ENCODE measurements at regions not wholly inside any gene's neighbourhood (a gene's known extent, or its start where the extent isn't known, plus 50 kb on each side); places are given as distances from the start of the nearest gene placed in this dataset.

DNA sequence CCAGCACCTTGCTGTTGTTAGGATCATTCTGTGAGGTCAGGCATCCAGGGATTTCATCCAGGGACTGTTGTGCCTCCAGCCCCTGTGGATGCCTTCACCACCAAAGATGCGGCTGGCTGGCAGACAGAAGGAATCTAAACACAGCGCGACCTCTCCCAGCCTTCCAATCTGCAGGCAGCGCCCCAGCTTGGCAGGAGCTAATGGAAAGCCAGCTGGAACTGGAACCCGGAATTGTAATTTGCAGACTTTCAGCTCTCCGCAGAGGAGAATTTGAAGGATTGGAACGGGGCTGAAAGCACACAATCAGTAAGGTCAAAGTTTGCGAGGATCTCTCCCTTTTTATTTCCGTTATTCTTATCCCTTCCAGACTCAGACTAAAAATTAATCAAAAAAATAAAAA lies 127.8 kb downstream of the TRIB2 start:
- no peaks in the 10 kb centered on the region for H3K36me3 ChIP-seq (ENCODE audit: control insufficient read depth, insufficient read depth, low read length)
- H3K27me3 ChIP-seq (ENCODE audit: control insufficient read depth, insufficient read depth, low read length), result no peaks in the 10 kb centered on the region
- no peak overlapping the region for H3K27ac ChIP-seq (ENCODE audit: low read depth, low read length)
- peak in 2 of 6 donors; percentile 62 to 72 for DNase-seq (ENCODE audit: low read depth in 4 of 6, low spot score in 6 of 6)
- H3K4me3 ChIP-seq (ENCODE audit: low read depth, low read length), result no peak overlapping the region
- H3K4me1 ChIP-seq (ENCODE audit: control insufficient read depth, insufficient read depth, low read length), result peaks cover 6% of the 10 kb centered on the region
- 0% methylated on average over 6 of the region's 9 CpGs for WGBS (ENCODE audit: insufficient coverage)
- no peaks in the 10 kb centered on the region for H3K9me3 ChIP-seq (ENCODE audit: control insufficient read depth, insufficient read depth, low read length)

DNA sequence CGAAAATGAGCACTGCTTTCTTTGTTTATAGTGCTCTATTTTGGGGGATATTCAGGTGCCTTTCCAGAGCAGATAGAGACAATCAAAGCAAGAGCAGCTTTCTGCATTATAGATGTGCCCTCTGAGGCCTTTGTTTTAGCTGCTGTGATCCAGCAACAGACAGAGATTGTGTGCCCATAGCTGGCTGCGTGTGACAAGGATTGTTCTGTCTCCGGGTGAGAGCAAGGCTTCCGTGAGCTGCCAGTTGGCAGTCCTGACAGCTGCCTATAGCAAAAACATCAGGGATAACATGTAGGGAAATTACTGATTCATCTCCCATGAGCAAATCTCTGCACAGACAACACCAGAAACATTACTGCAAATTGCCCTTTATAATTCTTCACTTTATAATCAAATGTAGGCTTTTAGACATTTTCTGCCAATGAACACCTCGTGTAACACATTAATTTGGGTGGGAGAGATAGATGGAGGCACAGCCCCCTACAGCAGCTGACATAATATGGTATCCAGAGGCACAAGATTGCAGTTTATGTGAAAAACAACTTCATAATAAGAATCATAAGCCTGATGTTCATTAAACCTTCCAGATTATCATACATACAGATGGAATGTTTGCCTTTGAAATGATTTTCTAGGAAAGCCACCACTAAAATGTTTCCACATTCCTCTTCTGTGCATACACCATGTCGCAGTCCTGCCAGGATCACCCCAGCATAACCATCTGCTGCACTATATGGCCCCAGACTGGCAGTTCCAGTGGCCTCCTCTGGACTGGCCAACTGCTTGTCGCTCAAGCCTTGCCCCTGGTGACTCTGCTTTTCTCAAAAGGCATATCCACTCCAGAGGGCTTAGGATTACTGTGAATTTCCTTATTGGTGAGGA lies 131.2 kb downstream of the TRIB2 start:
- Histone ChIP-seq H3K27me3 (ENCODE audit: control insufficient read depth, insufficient read depth, low read length) (no peaks in the 10 kb centered on the region), H3K36me3 (ENCODE audit: control insufficient read depth, insufficient read depth, low read length) (no peaks in the 10 kb centered on the region), H3K4me1 (ENCODE audit: control insufficient read depth, insufficient read depth, low read length) (peaks cover 6% of the 10 kb centered on the region), H3K9me3 (ENCODE audit: control insufficient read depth, insufficient read depth, low read length) (no peaks in the 10 kb centered on the region), H3K4me3 (ENCODE audit: low read depth, low read length) (no peak overlapping the region), H3K27ac (ENCODE audit: low read depth, low read length) (no peak overlapping the region)
- peak in 2 of 6 donors; percentile 54 to 93 for DNase-seq (ENCODE audit: low read depth in 4 of 6, low spot score in 6 of 6)
- 32% methylated on average over 2 of the region's 7 CpGs for WGBS (ENCODE audit: insufficient coverage)

DNA sequence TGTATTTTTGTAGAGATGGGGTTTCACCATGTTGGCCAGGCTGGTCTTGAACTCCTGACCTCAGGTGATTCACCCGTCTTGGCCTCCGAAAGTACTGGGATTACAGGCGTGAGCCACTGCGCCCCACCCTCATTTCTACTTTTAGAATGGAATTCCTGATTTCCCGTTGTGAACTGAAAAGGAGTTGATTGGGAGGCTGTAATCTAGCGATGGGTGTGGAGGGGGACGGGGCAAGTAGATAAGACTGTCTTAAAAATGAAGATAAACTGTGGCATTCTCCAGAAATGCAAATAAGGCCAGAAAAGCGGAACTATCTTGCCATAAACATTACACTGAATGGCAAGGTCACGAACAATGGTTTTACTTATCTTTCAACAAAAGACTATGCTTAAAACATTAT lies 135.4 kb downstream of the TRIB2 start:
- H3K9me3 ChIP-seq (ENCODE audit: control insufficient read depth, insufficient read depth, low read length), result no peaks in the 10 kb centered on the region
- H3K4me1 ChIP-seq (ENCODE audit: control insufficient read depth, insufficient read depth, low read length), result no peaks in the 10 kb centered on the region
- no peak overlapping the region for H3K4me3 ChIP-seq (ENCODE audit: low read depth, low read length)
- no peak overlapping the region for H3K27ac ChIP-seq (ENCODE audit: low read depth, low read length)
- no peaks in the 10 kb centered on the region for H3K27me3 ChIP-seq (ENCODE audit: control insufficient read depth, insufficient read depth, low read length)
- 100% methylated on average over 3 of the region's 9 CpGs for WGBS (ENCODE audit: insufficient coverage)
- peaks cover 4% of the 10 kb centered on the region for H3K36me3 ChIP-seq (ENCODE audit: control insufficient read depth, insufficient read depth, low read length)
- DNase-seq (ENCODE audit: low read depth in 4 of 6, low spot score in 6 of 6), result no peak

DNA sequence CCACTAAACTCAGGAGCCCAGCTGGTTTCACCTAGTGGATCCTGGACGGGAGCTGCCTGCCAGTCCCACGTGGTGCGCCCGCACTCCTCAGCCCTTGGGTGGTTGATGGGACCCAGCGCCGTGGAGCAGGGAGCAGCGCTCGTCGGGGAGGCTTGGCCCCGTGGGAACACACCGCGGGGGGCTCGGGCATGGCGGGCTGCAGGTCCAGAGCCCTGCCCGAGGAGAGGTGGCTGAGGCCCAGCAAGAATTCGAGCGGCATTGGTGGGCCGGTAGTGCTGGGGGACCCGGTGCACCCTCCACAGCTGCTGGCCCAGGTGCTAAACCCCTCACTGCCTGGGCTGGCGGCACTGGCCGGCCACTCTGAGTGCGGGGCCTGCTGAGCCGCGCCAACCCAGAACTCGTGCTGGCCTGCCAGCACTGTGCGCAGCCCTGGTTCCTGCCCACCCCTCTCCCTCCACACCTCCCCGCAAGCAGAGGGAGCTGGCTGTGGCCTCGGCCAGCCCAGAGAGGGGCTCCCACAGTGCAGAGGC lies 137.3 kb downstream of the TRIB2 start:
- WGBS (ENCODE audit: insufficient coverage), result 85% methylated on average over 28 of the region's 28 CpGs
- Histone ChIP-seq H3K4me3 (ENCODE audit: low read depth, low read length) (no peak overlapping the region), H3K9me3 (ENCODE audit: control insufficient read depth, insufficient read depth, low read length) (no peaks in the 10 kb centered on the region), H3K27ac (ENCODE audit: low read depth, low read length) (no peak overlapping the region), H3K4me1 (ENCODE audit: control insufficient read depth, insufficient read depth, low read length) (no peaks in the 10 kb centered on the region), H3K27me3 (ENCODE audit: control insufficient read depth, insufficient read depth, low read length) (no peaks in the 10 kb centered on the region), H3K36me3 (ENCODE audit: control insufficient read depth, insufficient read depth, low read length) (peaks cover 4% of the 10 kb centered on the region)
- no peak for DNase-seq (ENCODE audit: low read depth in 4 of 6, low spot score in 6 of 6)

DNA sequence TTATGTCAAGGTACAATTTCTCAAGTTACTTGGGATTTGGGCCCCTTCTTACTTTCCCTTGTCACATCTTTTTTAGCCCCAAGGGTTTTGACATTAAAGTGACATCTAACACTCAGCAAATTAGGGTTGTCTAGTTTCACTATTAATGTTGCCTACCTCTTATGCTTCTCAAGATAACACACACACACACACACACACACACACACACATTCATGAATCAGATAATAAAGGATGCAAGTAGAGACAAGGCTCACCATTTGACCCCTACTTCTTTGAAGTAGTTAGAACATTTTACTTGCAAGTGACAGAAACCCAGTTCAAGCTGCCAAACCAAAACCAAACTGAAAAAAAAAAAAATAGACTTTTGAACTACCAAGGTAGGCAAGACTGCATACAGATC lies 138.8 kb downstream of the TRIB2 start:
- Histone ChIP-seq H3K27ac (ENCODE audit: low read depth, low read length) (no peak overlapping the region), H3K4me1 (ENCODE audit: control insufficient read depth, insufficient read depth, low read length) (no peaks in the 10 kb centered on the region), H3K9me3 (ENCODE audit: control insufficient read depth, insufficient read depth, low read length) (no peaks in the 10 kb centered on the region), H3K4me3 (ENCODE audit: low read depth, low read length) (no peak overlapping the region), H3K36me3 (ENCODE audit: control insufficient read depth, insufficient read depth, low read length) (peaks cover 4% of the 10 kb centered on the region), H3K27me3 (ENCODE audit: control insufficient read depth, insufficient read depth, low read length) (no peaks in the 10 kb centered on the region)
- no peak for DNase-seq (ENCODE audit: low read depth in 4 of 6, low spot score in 6 of 6)

DNA sequence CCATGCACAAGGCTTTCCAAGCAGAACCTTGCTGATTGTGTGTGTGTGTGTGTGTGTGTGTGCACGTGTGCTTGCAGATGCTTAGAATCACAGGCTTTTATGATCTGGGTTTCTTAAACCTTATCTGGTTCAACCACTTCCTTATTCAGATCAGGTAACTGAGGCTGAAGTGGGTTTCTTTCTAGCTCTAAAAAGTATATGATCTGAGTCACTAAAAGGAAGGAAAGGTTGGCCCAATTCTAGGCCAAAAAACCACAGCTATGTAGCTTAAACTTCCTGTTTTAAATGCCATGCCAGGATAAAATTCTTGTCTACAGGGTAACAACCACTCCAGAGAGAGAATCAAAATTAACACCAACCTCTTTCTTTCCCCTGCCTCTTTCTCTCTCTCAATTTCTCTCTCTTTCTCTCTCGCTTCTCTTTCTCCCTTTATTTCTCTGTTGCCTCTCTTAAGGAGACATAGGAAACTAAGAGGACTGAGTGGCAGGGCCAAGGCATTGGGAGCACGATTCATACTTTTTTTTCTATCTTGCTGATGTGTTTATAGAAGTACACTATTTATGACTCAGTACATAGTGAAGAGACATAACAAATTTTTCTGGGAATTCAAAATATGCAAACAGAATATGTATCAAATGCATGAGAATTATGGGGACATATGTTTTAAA lies 140.3 kb downstream of the TRIB2 start:
- no CpG with 5 or more reads among the region's 3 CpGs for WGBS (ENCODE audit: insufficient coverage)
- H3K4me3 ChIP-seq (ENCODE audit: low read depth, low read length), result no peak overlapping the region
- no peak overlapping the region for H3K27ac ChIP-seq (ENCODE audit: low read depth, low read length)

DNA sequence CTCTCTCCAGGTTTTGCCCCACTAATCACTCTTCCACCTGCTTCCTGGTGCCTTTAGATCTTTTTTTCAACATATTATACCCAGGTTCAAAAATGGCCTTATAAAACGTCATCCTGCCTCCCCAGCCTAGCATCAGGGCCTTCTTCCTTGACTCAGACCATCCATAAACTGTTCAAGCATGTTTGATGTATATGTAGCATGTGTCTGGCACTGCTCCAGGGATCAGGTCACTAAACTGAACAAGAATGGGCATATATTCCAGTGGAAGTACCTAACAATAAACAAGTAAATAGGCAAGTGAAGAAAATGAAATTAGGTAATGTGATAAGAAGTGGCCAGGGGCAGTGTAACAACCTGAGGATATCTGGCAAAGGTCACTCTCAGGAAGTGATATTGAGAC lies 141.2 kb downstream of the TRIB2 start:
- no peaks in the 10 kb centered on the region for H3K27me3 ChIP-seq (ENCODE audit: control insufficient read depth, insufficient read depth, low read length)
- no peaks in the 10 kb centered on the region for H3K4me1 ChIP-seq (ENCODE audit: control insufficient read depth, insufficient read depth, low read length)
- DNase-seq (ENCODE audit: low read depth in 4 of 6, low spot score in 6 of 6), result no peak
- H3K9me3 ChIP-seq (ENCODE audit: control insufficient read depth, insufficient read depth, low read length), result no peaks in the 10 kb centered on the region
- peaks cover 4% of the 10 kb centered on the region for H3K36me3 ChIP-seq (ENCODE audit: control insufficient read depth, insufficient read depth, low read length)
- no peak overlapping the region for H3K27ac ChIP-seq (ENCODE audit: low read depth, low read length)
- no peak overlapping the region for H3K4me3 ChIP-seq (ENCODE audit: low read depth, low read length)
- no CpG with 5 or more reads among the region's 1 CpG for whole genome bisulfite sequencing (ENCODE audit: insufficient coverage)

More for the DNA sequence above, 140.3 kb downstream of the TRIB2 start:
- H3K9me3 ChIP-seq (ENCODE audit: control insufficient read depth, insufficient read depth, low read length), result no peaks in the 10 kb centered on the region
- peaks cover 4% of the 10 kb centered on the region for H3K36me3 ChIP-seq (ENCODE audit: control insufficient read depth, insufficient read depth, low read length)
- H3K4me1 ChIP-seq (ENCODE audit: control insufficient read depth, insufficient read depth, low read length), result no peaks in the 10 kb centered on the region
- H3K27me3 ChIP-seq (ENCODE audit: control insufficient read depth, insufficient read depth, low read length), result no peaks in the 10 kb centered on the region
- DNase-seq (ENCODE audit: low read depth in 4 of 6, low spot score in 6 of 6), result no peak

DNA sequence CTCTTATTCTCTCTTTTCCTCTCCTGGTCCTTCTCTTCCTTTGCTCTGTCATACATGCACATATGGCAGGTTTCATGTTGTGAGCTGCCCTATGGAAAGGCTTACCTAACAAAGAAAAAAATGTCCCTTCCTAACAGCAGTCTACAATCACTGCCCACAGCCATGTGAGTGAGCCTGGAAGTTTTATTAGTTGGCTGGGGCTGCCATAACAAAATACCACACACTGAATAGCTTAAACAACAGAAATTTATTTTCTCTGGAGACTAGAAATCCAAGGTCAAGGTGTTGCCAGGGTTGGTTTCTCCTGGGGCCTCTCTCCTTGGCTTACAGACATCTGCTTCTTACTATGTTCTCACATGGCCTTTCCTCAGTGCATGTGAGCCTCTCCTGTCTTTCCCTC lies 142.1 kb downstream of the TRIB2 start:
- Histone ChIP-seq H3K9me3 (ENCODE audit: control insufficient read depth, insufficient read depth, low read length) (peaks cover 3% of the 10 kb centered on the region), H3K4me1 (ENCODE audit: control insufficient read depth, insufficient read depth, low read length) (no peaks in the 10 kb centered on the region), H3K27ac (ENCODE audit: low read depth, low read length) (no peak overlapping the region), H3K36me3 (ENCODE audit: control insufficient read depth, insufficient read depth, low read length) (peaks cover 4% of the 10 kb centered on the region), H3K27me3 (ENCODE audit: control insufficient read depth, insufficient read depth, low read length) (no peaks in the 10 kb centered on the region), H3K4me3 (ENCODE audit: low read depth, low read length) (no peak overlapping the region)
- DNase-seq (ENCODE audit: low read depth in 4 of 6, low spot score in 6 of 6), result no peak

DNA sequence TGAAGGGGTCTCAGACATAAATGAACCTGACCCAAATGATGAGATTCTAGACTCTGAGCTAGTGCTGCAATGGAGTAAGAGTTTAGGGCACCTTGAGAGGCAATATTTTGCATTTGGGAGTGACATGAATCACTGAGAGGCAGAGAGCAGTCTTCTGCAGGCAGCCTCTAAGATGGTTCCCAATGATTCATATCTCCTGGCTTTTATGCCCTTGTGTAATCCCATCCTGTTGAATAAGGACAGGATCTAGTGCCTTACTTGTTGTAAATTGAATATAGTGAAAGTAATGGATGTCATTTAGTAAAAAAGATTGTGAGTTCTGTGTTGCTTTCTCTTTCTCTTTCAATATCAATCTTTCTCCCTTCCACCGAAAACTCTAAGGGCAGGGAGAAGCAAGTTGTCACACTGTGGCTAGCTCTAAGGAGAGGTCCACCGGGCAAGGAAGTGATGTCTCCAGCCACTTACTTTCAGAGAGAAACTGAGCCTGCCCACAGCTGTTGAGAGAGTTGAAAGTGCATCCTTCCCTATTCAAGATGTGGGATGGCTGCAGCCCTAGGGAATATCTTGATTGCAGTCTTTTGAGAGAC lies 144.7 kb downstream of the TRIB2 start:
- WGBS (ENCODE audit: insufficient coverage), result 100% methylated on average over 1 of the region's 2 CpGs
- no peak overlapping the region for H3K4me3 ChIP-seq (ENCODE audit: low read depth, low read length)
- no peak for DNase-seq (ENCODE audit: low read depth in 4 of 6, low spot score in 6 of 6)
- no peaks in the 10 kb centered on the region for H3K27me3 ChIP-seq (ENCODE audit: control insufficient read depth, insufficient read depth, low read length)
- no peaks in the 10 kb centered on the region for H3K4me1 ChIP-seq (ENCODE audit: control insufficient read depth, insufficient read depth, low read length)
- H3K9me3 ChIP-seq (ENCODE audit: control insufficient read depth, insufficient read depth, low read length), result peaks cover 3% of the 10 kb centered on the region
- no peaks in the 10 kb centered on the region for H3K36me3 ChIP-seq (ENCODE audit: control insufficient read depth, insufficient read depth, low read length)
- no peak overlapping the region for H3K27ac ChIP-seq (ENCODE audit: low read depth, low read length)

All from spinal cord (tissue), 9 donors.